ENCODE measurements at regions not wholly inside any gene's neighbourhood (a gene's known extent, or its start where the extent isn't known, plus 50 kb on each side); places are given as distances from the start of the nearest gene placed in this dataset.

GRCh38 chr17:71127416-71127815, 958.1 kb downstream of the KCNJ2 start:
- H2AK5ac ChIP-seq (ENCODE audit: low read depth, low read length), result no peak overlapping the region
- H3K56ac ChIP-seq (replicated peaks; ENCODE audit: insufficient read length, low read depth, low read length), result no peak overlapping the region
- H3K4me1 ChIP-seq (replicated peaks in 1 of 4; ENCODE audit: control insufficient read depth in 3 of 4, insufficient read depth in 4 of 4, low read length in 3 of 4), result no peaks in the 10 kb centered on the region
- H2BK120ac ChIP-seq (replicated peaks; ENCODE audit: low read depth, low read length), result no peak overlapping the region
- H2BK5ac ChIP-seq (ENCODE audit: low read depth, low read length), result no peak overlapping the region
- no peak overlapping the region for H4K91ac ChIP-seq (replicated peaks; ENCODE audit: insufficient read length, low read length)
- H3K79me1 ChIP-seq (ENCODE audit: low read depth, low read length), result no peaks in the 10 kb centered on the region
- no peak overlapping the region for H3K27ac ChIP-seq (ENCODE audit: low read depth, low read length)
- H2AFZ ChIP-seq (ENCODE audit: low read length), result no peak overlapping the region
- DNase-seq (ENCODE audit: low read depth in 1 of 2, low spot score in 2 of 2) (no peak), FAIRE-seq (no peak)
- H3K23me2 ChIP-seq (ENCODE audit: low read depth, low read length), result no peaks in the 10 kb centered on the region
- no peak overlapping the region for H3K4me2 ChIP-seq (ENCODE audit: insufficient read depth in 1 of 2, low read depth in 2 of 2, low read length in 2 of 2)
- no peak overlapping the region for H3K4ac ChIP-seq (replicated peaks; ENCODE audit: insufficient read length, low read depth, low read length)
- no peak overlapping the region for H3K23ac ChIP-seq (ENCODE audit: insufficient read length)
- peaks cover 0 to 3% of the 10 kb centered on the region in 2 experiments; a peak in 2 of 4 replicates for H3K9me3 ChIP-seq (ENCODE audit: insufficient read depth in 2 of 2, low read depth in 1 of 2, low read length in 1 of 2)
- H3K36me3 ChIP-seq (ENCODE audit: control insufficient read depth in 2 of 4, insufficient read depth in 4 of 4, low read length in 3 of 4), result no peaks in the 10 kb centered on the region
- H2BK12ac ChIP-seq (ENCODE audit: low read depth, low read length), result no peak overlapping the region
- H4K20me1 ChIP-seq (replicated peaks in 1 of 2; ENCODE audit: control insufficient read depth in 1 of 2, insufficient read depth in 2 of 2, low read length in 2 of 2), result no peaks in the 10 kb centered on the region
- H2BK20ac ChIP-seq (ENCODE audit: low read length), result no peak overlapping the region
- POLR2A ChIA-PET (ENCODE audit: partially characterized antibody), result no interaction called here
- H3K9ac ChIP-seq (replicated peaks in 1 of 4; ENCODE audit: extremely low read depth in 1 of 4, low read depth in 3 of 4, low read length in 3 of 4), result no peak overlapping the region
- H3K27me3 ChIP-seq (replicated peaks in 1 of 4; ENCODE audit: control insufficient read depth in 3 of 4, extremely low read depth in 1 of 4, insufficient read depth in 3 of 4, low read length in 3 of 4), result no peaks in the 10 kb centered on the region
- WGBS, 2 experiments (ENCODE audit: extremely low coverage in 1 of 2, insufficient coverage in 1 of 2, insufficient read length in 1 of 2, insufficient replicate concordance in 2 of 2, low coverage in 1 of 2, low lambda C conversion rate in 2 of 2, missing lambda C conversion rate in 1 of 2), result 95% methylated on average over 2 of the region's 2 CpGs; no CpG with 5 or more reads in 1 of the 2 experiments
- no peak overlapping the region for H3K4me3 ChIP-seq (ENCODE audit: extremely low read depth in 1 of 4, insufficient read depth in 2 of 4, low read depth in 3 of 4, low read length in 4 of 4)
- no peak overlapping the region for H3K18ac ChIP-seq (ENCODE audit: extremely low read depth, low read length)
- H4K5ac ChIP-seq (ENCODE audit: insufficient read length, low read depth, low read length), result no peak overlapping the region
- no peak overlapping the region for H3K14ac ChIP-seq (ENCODE audit: insufficient read length)
- no peak overlapping the region for H4K8ac ChIP-seq (ENCODE audit: extremely low read depth, insufficient read depth, low read length)
- H2BK15ac ChIP-seq (ENCODE audit: low read length), result no peak overlapping the region
- CTCF ChIA-PET (ENCODE audit: partially characterized antibody), result no interaction called here
- no peaks in the 10 kb centered on the region for H3K79me2 ChIP-seq (ENCODE audit: control insufficient read depth in 1 of 2, insufficient read depth in 2 of 2, low read length in 2 of 2)
- TF ChIP-seq SP1 (IDR thresholded peaks at IDR 0.05; ENCODE audit: low read depth, low read length), result no peak
- no peak for TF ChIP-seq HDAC2 (IDR thresholded peaks at IDR 0.05; ENCODE audit: borderline replicate concordance in 1 of 2, low read depth in 2 of 2, low read length in 2 of 2)
- TF ChIP-seq MAX (IDR thresholded peaks at IDR 0.05), result no peak
- no peak for TF ChIP-seq EZH2 (IDR thresholded peaks at IDR 0.05; ENCODE audit: low read depth, low read length, severe bottlenecking)
- TF ChIP-seq TAF7 (optimal IDR thresholded peaks at IDR 0.05; ENCODE audit: borderline replicate concordance, low read depth, low read length), result no peak
- no peak for TF ChIP-seq SRF (IDR thresholded peaks at IDR 0.05; ENCODE audit: low read depth, low read length)
- TF ChIP-seq NRF1 (IDR thresholded peaks at IDR 0.05; ENCODE audit: low read depth, low read length), result no peak
- TF ChIP-seq CBX8 (IDR thresholded peaks at IDR 0.05; ENCODE audit: borderline replicate concordance, low read depth, low read length), result no peak
- TF ChIP-seq YY1 (IDR thresholded peaks at IDR 0.05; ENCODE audit: low read depth, low read length), result no peak
- no peak for TF ChIP-seq MAFK (IDR thresholded peaks at IDR 0.05; ENCODE audit: low read depth, low read length)
- TF ChIP-seq RNF2 (IDR thresholded peaks at IDR 0.05; ENCODE audit: borderline replicate concordance, low read depth, low read length, missing control alignments, poor library complexity, severe bottlenecking), result no peak
- TF ChIP-seq KDM1A (IDR thresholded peaks at IDR 0.05; ENCODE audit: borderline replicate concordance, low read length), result no peak
- no peak for TF ChIP-seq SIX5 (IDR thresholded peaks at IDR 0.05; ENCODE audit: low read depth, low read length)
- no peak for TF ChIP-seq SAP30 (IDR thresholded peaks at IDR 0.05; ENCODE audit: insufficient read depth, insufficient replicate concordance, low read length)
- no peak for TF ChIP-seq GTF2F1 (IDR thresholded peaks at IDR 0.05; ENCODE audit: borderline replicate concordance, low read depth, low read length)
